ENCODE measurements at regions not wholly inside any gene's neighbourhood (a gene's known extent, or its start where the extent isn't known, plus 50 kb on each side); places are given as distances from the start of the nearest gene placed in this dataset.
"Not testable (repeated sequence)": the region's sequence is repeated elsewhere in the genome, so short reads cannot be mapped to it uniquely, and the experiment has no call there.

- DNase-seq (ENCODE audit: low read depth in 2 of 2): no peak
Observed at GRCh38 chr15:95684693-95685115, 645.8 kb upstream of the NR2F2 start.

GRCh38 chr15:95687061-95687460, 643.4 kb upstream of the NR2F2 start:
- DNase-seq (ENCODE audit: low read depth in 2 of 2): no peak

GRCh38 chr15:95687686-95688085, 642.8 kb upstream of the NR2F2 start:
- no peak for DNase-seq (ENCODE audit: low read depth in 2 of 2)

- DNase-seq (ENCODE audit: low read depth in 2 of 2): no peak
Observed at GRCh38 chr15:95690631-95691340, 639.7 kb upstream of the NR2F2 start.

- no peak for DNase-seq (ENCODE audit: low read depth in 2 of 2)
Observed at GRCh38 chr15:95693917-95694316, 636.6 kb upstream of the NR2F2 start.

- no peak for DNase-seq (ENCODE audit: low read depth in 2 of 2)
Observed at GRCh38 chr15:95698230-95698629, 632.3 kb upstream of the NR2F2 start.

GRCh38 chr15:95698951-95699350, 631.5 kb upstream of the NR2F2 start:
- DNase-seq (ENCODE audit: low read depth in 2 of 2): no peak

- no peak for DNase-seq (ENCODE audit: low read depth in 2 of 2)
Observed at GRCh38 chr15:95699578-95699977, 630.9 kb upstream of the NR2F2 start.

- not testable (repeated sequence) for DNase-seq (ENCODE audit: low read depth in 2 of 2)
Observed at GRCh38 chr15:95700692-95701091, 629.8 kb upstream of the NR2F2 start.

- no peak for DNase-seq (ENCODE audit: low read depth in 2 of 2)
Observed at GRCh38 chr15:95701410-95701809, 629.1 kb upstream of the NR2F2 start.

- DNase-seq (ENCODE audit: low read depth in 2 of 2): no peak
Observed at GRCh38 chr15:95709959-95710695, 620.4 kb upstream of the NR2F2 start.

GRCh38 chr15:95712785-95713184, 617.7 kb upstream of the NR2F2 start:
- no peak for DNase-seq (ENCODE audit: low read depth in 2 of 2)

GRCh38 chr15:95713324-95713723, 617.2 kb upstream of the NR2F2 start:
- DNase-seq (ENCODE audit: low read depth in 2 of 2): no peak

GRCh38 chr15:95715116-95715903, 615.2 kb upstream of the NR2F2 start:
- DNase-seq (ENCODE audit: low read depth in 2 of 2): no peak

GRCh38 chr15:95715906-95716656, 614.4 kb upstream of the NR2F2 start:
- no peak for DNase-seq (ENCODE audit: low read depth in 2 of 2)

- DNase-seq (ENCODE audit: low read depth in 2 of 2): no peak
Observed at GRCh38 chr15:95716708-95717107, 613.8 kb upstream of the NR2F2 start.

GRCh38 chr15:95718441-95718840, 612.1 kb upstream of the NR2F2 start:
- DNase-seq (ENCODE audit: low read depth in 2 of 2): no peak

GRCh38 chr15:95724908-95725633, 605.4 kb upstream of the NR2F2 start:
- DNase-seq (ENCODE audit: low read depth in 2 of 2): no peak

GRCh38 chr15:95726891-95727290, 603.6 kb upstream of the NR2F2 start:
- DNase-seq (ENCODE audit: low read depth in 2 of 2): no peak

- no peak for DNase-seq (ENCODE audit: low read depth in 2 of 2)
Observed at GRCh38 chr15:95733931-95734330, 596.6 kb upstream of the NR2F2 start.

All from activated CD4-positive, alpha-beta T cell treated with anti-CD3 and anti-CD28 coated beads for 24 hours (primary cell).